GM23248 (cell line): ENCODE measurements at regions not wholly inside any gene's neighbourhood (a gene's known extent, or its start where the extent isn't known, plus 50 kb on each side); places are given as distances from the start of the nearest gene placed in this dataset.
A peak's percentile ranks its signal among the peaks of the same experiment; 100 is the strongest.

ENCODE experiments used
- DNase-seq: peaks from one replicate; pipeline ENCODE4 v3.0.0-alpha.2; 2015
- H2AFZ ChIP-seq: fragments of 200-600 bp; sonication (generic); 2 replicates; pipeline ENCODE4 v1.6.1; 2016; ENCODE audit warnings: antibody characterized with exemption
- H3F3A ChIP-seq: fragments of 200-600 bp; sonication (generic); 2 replicates; pipeline ENCODE4 v1.6.1; 2016; ENCODE audit warnings: mild to moderate bottlenecking, antibody characterized with exemption, mixed run types; ENCODE audit not compliant: insufficient read depth
- H3K27ac ChIP-seq: fragments of 200-600 bp; sonication (generic); 2 replicates; pipeline ENCODE4 v1.5.1; 2016; ENCODE audit warnings: mild to moderate bottlenecking
- H3K27me3 ChIP-seq: fragments of 200-600 bp; sonication (generic); replicated peaks from 2 replicates; pipeline ENCODE4 v1.6.1; 2016; ENCODE audit warnings: mild to moderate bottlenecking; ENCODE audit not compliant: insufficient read depth
- H3K36me3 ChIP-seq: fragments of 200-600 bp; sonication (generic); 2 replicates; pipeline ENCODE4 v1.6.1; 2016; ENCODE audit warnings: low read depth, mild to moderate bottlenecking
- H3K4me1 ChIP-seq: fragments of 200-600 bp; sonication (generic); 2 replicates; pipeline ENCODE4 v1.6.1; 2016; ENCODE audit warnings: mild to moderate bottlenecking; ENCODE audit not compliant: insufficient read depth
- H3K4me2 ChIP-seq: fragments of 200-600 bp; sonication (generic); one replicate; pipeline ENCODE4 v1.6.1; 2016; ENCODE audit warnings: mild to moderate bottlenecking; ENCODE audit not compliant: unreplicated experiment
- H3K4me3 ChIP-seq: fragments of 200-600 bp; sonication (generic); 2 replicates; pipeline ENCODE4 v1.5.1; 2016; ENCODE audit warnings: mild to moderate bottlenecking
- H3K79me2 ChIP-seq: fragments of 200-600 bp; sonication (generic); 2 replicates; pipeline ENCODE4 v1.6.1; 2016; ENCODE audit warnings: mild to moderate bottlenecking; ENCODE audit not compliant: insufficient read depth
- H3K9ac ChIP-seq: fragments of 200-600 bp; sonication (generic); 2 replicates; pipeline ENCODE4 v1.6.1; 2016; ENCODE audit warnings: mild to moderate bottlenecking
- H3K9me2 ChIP-seq: fragments of 200-600 bp; sonication (generic); 2 replicates; pipeline ENCODE4 v1.6.1; 2016; ENCODE audit warnings: mixed run types, mild to moderate bottlenecking, moderate library complexity; ENCODE audit not compliant: insufficient read depth
- H3K9me3 ChIP-seq: fragments of 200-600 bp; sonication (generic); one replicate; pipeline ENCODE4 v1.6.1; 2017; ENCODE audit warnings: low read depth
- H4K20me1 ChIP-seq: fragments of 200-600 bp; sonication (generic); 2 replicates; pipeline ENCODE4 v1.6.0; 2016; ENCODE audit not compliant: insufficient read depth
- EZH2 ChIP-seq: fragments of 200-600 bp; sonication (generic); IDR thresholded peaks from 2 replicates; pipeline ENCODE4 v1.6.1; 2018; ENCODE audit warnings: antibody characterized with exemption, mild to moderate bottlenecking; ENCODE audit not compliant: insufficient read depth, poor library complexity, severe bottlenecking
- EZH2phosphoT487 ChIP-seq: fragments of 200-600 bp; sonication (generic); IDR thresholded peaks from 2 replicates; pipeline ENCODE4 v1.6.1; 2018; ENCODE audit warnings: antibody characterized with exemption, moderate library complexity, mild to moderate bottlenecking, low read depth; ENCODE audit not compliant: insufficient read depth
- WGBS, 2 experiments: methylation state at CpG; one replicate each; pipeline ENCODE4 v1.1.6; 2015 to 2017; ENCODE audit warnings: low lambda C conversion rate in 2 of 2, low coverage in 1 of 2; ENCODE audit errors: missing lambda C conversion rate in 2 of 2; 5-methylcytosine and 5-hydroxymethylcytosine counted together
- in situ Hi-C: fragments of 300-500 bp; cut with MboI; formaldehyde crosslinking; loops from 2 replicates; pipeline ENCODE4 v1.15.0; 2020

GRCh38 chr5:112551419-112552032, 132.4 kb upstream of the EPB41L4A start:
- H2AFZ ChIP-seq = no peak overlapping the region; the same call in 1 of the 2 replicates
- WGBS, 2 experiments = 43% methylated on average over 5 of the region's 5 CpGs
- in situ Hi-C loops = loop anchor here (5.0 to 25.0 kb wide), 2 partner anchors 201 to 411 kb away; no protein-coding TSS in a partner anchor

GRCh38 chr5:112552216-112552615, 133.1 kb upstream of the EPB41L4A start:
- H3K4me2 ChIP-seq = no peak overlapping the region
- H3K9me2 ChIP-seq = no peaks in the 10 kb centered on the region
- H4K20me1 ChIP-seq = no peaks in the 10 kb centered on the region
- peaks cover 22% of the 10 kb centered on the region for H3K4me1 ChIP-seq
- no peak overlapping the region for H3K4me3 ChIP-seq
- no peaks in the 10 kb centered on the region for H3K79me2 ChIP-seq
- H3F3A ChIP-seq = 0 out of 2 replicates have a peak, but pooled peaks cover 11% of the 10 kb centered on the region
- no peak overlapping the region for H2AFZ ChIP-seq
- in situ Hi-C loops = loop anchor here (5.0 to 25.0 kb wide), 2 partner anchors 200 to 410 kb away; no protein-coding TSS in a partner anchor
- H3K27ac ChIP-seq = no peak overlapping the region
- H3K9me3 ChIP-seq = no peaks in the 10 kb centered on the region
- H3K9ac ChIP-seq = no peak overlapping the region
- 86 to 88% methylated on average over 9 of the region's 9 CpGs for WGBS, 2 experiments
- H3K36me3 ChIP-seq = no peaks in the 10 kb centered on the region
- H3K27me3 ChIP-seq = peaks cover 9% of the 10 kb centered on the region
- TF ChIP-seq EZH2 = no peak
- no peak for TF ChIP-seq EZH2phosphoT487
- no peak for DNase-seq

More at GRCh38 chr5:112551419-112552032, 132.4 kb upstream of the EPB41L4A start:
- H3K79me2 ChIP-seq = no peaks in the 10 kb centered on the region
- H3K27me3 ChIP-seq = peaks cover 9% of the 10 kb centered on the region
- H4K20me1 ChIP-seq = no peaks in the 10 kb centered on the region
- no peaks in the 10 kb centered on the region for H3K9me3 ChIP-seq
- no peak overlapping the region for H3K4me2 ChIP-seq
- H3F3A ChIP-seq = 0 out of 2 replicates have a peak, but pooled peaks cover 11% of the 10 kb centered on the region
- DNase-seq = peak; percentile 83
- no peaks in the 10 kb centered on the region for H3K9me2 ChIP-seq
- no peak overlapping the region for H3K9ac ChIP-seq
- no peaks in the 10 kb centered on the region for H3K36me3 ChIP-seq
- H3K4me1 ChIP-seq = peaks cover 22% of the 10 kb centered on the region
- no peak for TF ChIP-seq EZH2phosphoT487
- no peak for TF ChIP-seq EZH2
- no peak overlapping the region for H3K4me3 ChIP-seq
- H3K27ac ChIP-seq = no peak overlapping the region

DNA sequence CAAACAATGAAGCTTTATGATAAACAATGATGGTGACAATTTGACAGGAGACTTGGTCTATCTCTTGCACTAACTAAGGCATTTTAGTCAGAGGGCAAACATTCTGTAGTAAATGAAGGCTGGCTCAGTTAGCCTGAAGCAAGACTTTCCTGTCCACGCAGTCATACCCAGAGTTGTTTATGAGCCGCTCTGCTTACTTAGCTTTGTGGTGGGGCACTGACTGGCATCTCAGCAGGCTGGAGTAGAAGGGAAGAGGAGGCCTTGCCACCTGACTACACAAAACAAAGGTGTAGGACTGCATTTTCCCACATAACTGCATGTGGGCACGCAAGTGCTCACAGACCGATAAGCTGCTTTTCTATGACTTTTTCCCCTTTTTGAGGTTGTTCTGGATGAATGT, 133.7 kb upstream of the EPB41L4A start:
- Histone ChIP-seq H3K36me3 (no peaks in the 10 kb centered on the region), H3K9me2 (no peaks in the 10 kb centered on the region), H3F3A (0 out of 2 replicates have a peak, but pooled peaks cover 9% of the 10 kb centered on the region), H3K27ac (no peak overlapping the region), H3K4me3 (no peak overlapping the region), H3K27me3 (peaks cover 9% of the 10 kb centered on the region), H3K9me3 (no peaks in the 10 kb centered on the region), H3K9ac (no peak overlapping the region), H3K79me2 (no peaks in the 10 kb centered on the region), H3K4me2 (no peak overlapping the region), H4K20me1 (no peaks in the 10 kb centered on the region), H2AFZ (no peak overlapping the region), H3K4me1 (peaks cover 22% of the 10 kb centered on the region)
- no peak for TF ChIP-seq EZH2phosphoT487
- WGBS, 2 experiments = 96 to 98% methylated on average over 4 of the region's 4 CpGs
- no peak for DNase-seq
- in situ Hi-C loops = loop anchor here (5.0 to 25.0 kb wide), 2 partner anchors 200 to 410 kb away; no protein-coding TSS in a partner anchor

GRCh38 chr5:112554101-112554977, 135.3 kb upstream of the EPB41L4A start:
- Histone ChIP-seq H3K9me3 (no peaks in the 10 kb centered on the region), H3K27me3 (peaks cover 9% of the 10 kb centered on the region), H4K20me1 (no peaks in the 10 kb centered on the region), H3K27ac (no peak overlapping the region), H3F3A (no peaks in the 10 kb centered on the region), H3K4me1 (peaks cover 18% of the 10 kb centered on the region), H3K9me2 (no peaks in the 10 kb centered on the region), H3K9ac (0 out of 2 replicates have a peak overlapping the region, but pooled peaks have one; percentile 5), H3K4me3 (peak overlapping the region; percentile 48), H3K79me2 (no peaks in the 10 kb centered on the region), H3K4me2 (peak overlapping the region; percentile 71), H3K36me3 (no peaks in the 10 kb centered on the region), H2AFZ (peak overlapping the region; percentile 59)
- 23 to 29% methylated on average over 13 of the region's 13 CpGs for WGBS, 2 experiments
- peak; percentile 54 for DNase-seq
- in situ Hi-C loops = loop anchor here (5.0 to 25.0 kb wide), 2 partner anchors 198 to 408 kb away; no protein-coding TSS in a partner anchor
- TF ChIP-seq EZH2 (no peak), EZH2phosphoT487 (no peak)
